GM12872 (cell line): ENCODE measurements at regions not wholly inside any gene's neighbourhood (a gene's known extent, or its start where the extent isn't known, plus 50 kb on each side); places are given as distances from the start of the nearest gene placed in this dataset.

Experiments
- CTCF ChIP-seq: IDR thresholded peaks from 3 replicates; pipeline ENCODE4 v1.5.1; 2011; ENCODE audit warnings: low read depth, mild to moderate bottlenecking, low read length, moderate library complexity; ENCODE audit not compliant: insufficient read depth

GRCh38 chr14:101118746-101119591 lies 215.4 kb upstream of the RTL1 start:
- no peak for TF ChIP-seq CTCF

GRCh38 chr14:101119830-101120571 lies 216.5 kb upstream of the RTL1 start:
- TF ChIP-seq CTCF: no peak

DNA sequence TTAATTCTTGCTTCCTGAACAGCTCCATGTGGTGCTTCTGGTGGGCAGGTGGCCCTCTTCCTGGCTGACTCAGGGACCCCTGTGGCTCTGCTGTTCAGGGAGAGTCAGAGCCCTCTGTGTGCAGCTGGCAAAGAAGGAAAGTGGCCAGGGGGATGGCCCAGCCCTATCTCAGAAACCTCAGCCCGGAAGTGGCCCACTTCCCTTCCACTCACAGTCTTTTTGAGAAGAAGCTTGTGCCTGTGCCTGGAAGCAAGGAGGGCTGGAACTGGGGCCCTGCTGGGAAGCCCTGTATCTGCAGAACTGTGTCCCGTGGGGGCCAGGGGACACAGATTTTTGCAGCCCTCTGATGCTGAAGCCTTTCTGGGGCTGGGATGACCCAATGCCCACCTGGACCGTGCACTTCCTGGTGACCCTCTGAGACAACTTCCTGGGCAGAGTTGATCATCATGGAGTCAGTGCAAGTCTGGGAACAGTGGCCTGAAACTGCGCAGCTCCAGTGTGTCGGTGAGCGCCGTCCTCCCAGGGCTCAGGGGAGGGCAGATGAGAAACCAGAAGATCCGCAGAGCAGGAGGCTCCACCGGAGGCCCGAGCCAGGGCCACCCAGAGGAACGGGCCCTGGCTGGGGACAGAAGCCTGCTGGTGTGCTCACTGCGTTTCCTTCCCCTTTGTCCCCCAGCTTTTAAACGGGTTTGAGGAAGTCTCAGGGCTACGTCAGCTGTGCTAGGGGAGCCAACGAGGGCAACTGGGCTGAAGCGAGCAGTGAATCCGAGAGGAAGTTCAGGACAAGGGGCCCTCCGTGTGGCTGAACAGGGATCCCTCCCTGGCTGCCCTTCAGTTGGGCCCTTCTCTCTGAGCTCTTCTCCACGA lies 217.4 kb upstream of the RTL1 start:
- no peak for TF ChIP-seq CTCF

GRCh38 chr14:101121508-101122139 lies 218.1 kb upstream of the RTL1 start:
- TF ChIP-seq CTCF: no peak

- no peak for TF ChIP-seq CTCF
Measured at GRCh38 chr14:101122237-101123141, 219.0 kb upstream of the RTL1 start.

GRCh38 chr14:101123618-101124510 lies 220.3 kb upstream of the RTL1 start:
- TF ChIP-seq CTCF: no peak
